Daoy (cell line): ENCODE measurements at regions not wholly inside any gene's neighbourhood (a gene's known extent, or its start where the extent isn't known, plus 50 kb on each side); places are given as distances from the start of the nearest gene placed in this dataset.

Experiments used
- DNase-seq: peaks from one replicate; pipeline ENCODE4 v3.0.0-alpha.2; 2015; ENCODE audit warnings: low read depth

DNA sequence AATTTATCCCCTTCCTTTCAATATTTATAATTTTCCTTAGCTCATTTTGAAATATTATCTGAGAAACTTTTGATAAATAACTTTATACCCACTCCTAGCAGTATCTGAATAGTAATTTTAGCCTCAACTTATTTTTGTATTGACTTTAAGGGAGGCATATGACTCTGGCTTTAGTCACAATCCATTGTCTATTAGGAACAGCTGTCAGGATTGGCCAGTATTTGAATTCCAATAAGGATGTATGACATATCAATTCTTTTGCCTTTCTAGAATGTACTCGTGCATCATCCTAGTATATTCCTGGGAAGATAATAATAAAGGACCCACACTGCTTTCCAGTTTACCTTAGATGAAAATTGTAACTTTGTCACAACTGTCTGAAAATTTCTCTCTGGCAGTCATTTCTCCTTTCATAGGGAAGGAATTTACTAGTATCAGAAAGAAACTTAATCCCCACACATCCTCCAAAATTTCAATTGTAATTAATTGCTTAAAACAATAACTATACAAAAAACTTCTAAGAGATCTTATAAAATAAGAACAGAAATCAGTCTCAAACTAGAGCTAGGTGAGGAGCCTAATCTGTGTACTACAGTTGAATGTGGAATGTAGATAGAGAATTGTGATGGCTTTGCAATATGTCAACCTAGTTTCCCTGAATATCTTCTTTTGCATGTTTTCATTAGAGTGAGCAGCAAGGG is 121.0 kb upstream of the EPHA5 start:
- DNase-seq, result no peak

GRCh38 chr4:65789805-65790204 is 119.5 kb upstream of the EPHA5 start:
- DNase-seq, result no peak

- no peak for DNase-seq
These were observed 119.1 kb upstream of the EPHA5 start for GRCh38 chr4:65789341-65789740.

GRCh38 chr4:65777270-65777669 is 107.0 kb upstream of the EPHA5 start:
- DNase-seq, result no peak

DNA sequence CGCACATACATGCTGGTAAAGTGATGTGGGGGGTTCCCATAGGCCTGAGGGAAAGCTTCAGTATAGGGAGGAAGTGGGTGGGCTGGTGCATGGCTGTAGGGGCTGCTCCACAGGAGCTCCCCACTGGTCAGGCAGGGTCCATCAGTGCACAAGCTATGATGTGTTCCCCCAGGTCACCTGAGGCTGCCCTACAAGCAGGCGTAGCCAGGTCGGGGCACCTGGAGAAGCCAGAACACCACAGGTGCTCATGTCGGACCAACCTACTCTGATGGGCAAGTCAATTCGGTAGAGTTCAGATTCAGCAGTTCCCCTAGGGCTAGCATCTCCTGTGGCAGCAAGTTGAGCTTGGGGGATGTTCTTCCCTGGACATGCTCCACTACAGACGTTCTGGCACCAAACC is 103.3 kb upstream of the EPHA5 start:
- DNase-seq, result no peak

DNA sequence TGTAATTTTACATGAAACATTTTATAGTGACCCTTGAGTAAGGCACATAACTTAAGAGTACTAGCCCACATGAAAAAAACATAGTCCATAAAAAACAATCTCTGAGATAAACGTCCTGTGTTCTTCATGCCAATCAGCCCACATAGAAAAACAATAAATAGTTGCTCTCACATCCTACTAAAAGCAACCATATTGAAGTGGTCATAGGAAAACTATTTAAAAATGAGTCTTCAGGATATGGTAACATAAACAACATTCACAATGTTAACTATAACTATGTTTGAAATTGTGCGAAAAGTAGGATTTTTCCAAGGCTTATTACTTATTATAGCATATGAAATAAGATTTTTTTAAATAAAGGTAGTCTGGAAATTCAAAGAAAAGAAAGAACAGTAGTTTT is 77.1 kb upstream of the EPHA5 start:
- DNase-seq, result no peak

- no peak for DNase-seq
These were observed 67.8 kb upstream of the EPHA5 start for GRCh38 chr4:65738134-65738533.

GRCh38 chr4:65737672-65738071 is 67.4 kb upstream of the EPHA5 start:
- DNase-seq, result no peak

- no peak for DNase-seq
These were observed 54.7 kb upstream of the EPHA5 start for GRCh38 chr4:65724973-65725372.
